ENCODE measurements at regions not wholly inside any gene's neighbourhood (a gene's known extent, or its start where the extent isn't known, plus 50 kb on each side); places are given as distances from the start of the nearest gene placed in this dataset.

GRCh38 chr15:70242951-70243685, 145.4 kb upstream of the TLE3 start:
- TF ChIP-seq GATA3 (IDR thresholded peaks at IDR 0.05; ENCODE audit: low read depth, low read length) (no peak), GATA2 (IDR thresholded peaks at IDR 0.05; ENCODE audit: low read depth, low read length) (no peak)

DNA sequence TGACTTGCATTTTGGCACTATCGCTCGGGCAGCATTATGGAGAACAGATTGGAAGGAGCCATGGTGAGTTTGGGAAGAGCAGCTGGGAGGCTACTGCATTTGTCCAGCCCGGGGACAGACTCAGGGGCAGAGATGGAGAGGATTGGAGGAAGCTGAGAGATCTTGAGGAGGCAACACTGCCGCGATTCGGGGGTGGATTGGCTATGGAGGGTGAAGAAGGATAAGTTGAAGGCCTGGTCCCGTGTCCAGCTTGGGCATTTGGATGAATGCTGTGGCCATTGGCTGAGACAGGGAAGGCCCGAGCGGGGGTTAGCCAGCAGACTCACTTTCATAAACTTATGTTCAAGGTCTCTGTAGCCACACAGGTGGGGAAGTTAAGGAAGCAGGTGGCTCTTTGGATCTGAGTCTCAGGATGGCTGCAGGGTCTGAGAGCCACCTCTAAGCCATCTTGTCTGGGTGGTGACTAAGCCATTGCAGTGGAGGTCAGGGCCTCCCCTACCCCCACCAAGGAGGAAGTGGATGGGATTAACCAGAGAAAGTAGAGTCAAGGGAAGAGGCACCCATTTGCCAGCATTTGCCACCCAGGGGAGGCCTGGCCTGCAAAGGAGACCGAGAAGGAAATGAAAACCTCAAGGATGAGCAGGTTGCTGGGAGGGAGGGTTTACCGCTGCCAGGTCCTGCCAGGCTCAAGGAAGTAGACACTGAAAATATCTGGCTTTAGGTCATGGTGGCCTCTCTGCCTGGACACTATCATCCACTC, 144.0 kb upstream of the TLE3 start:
- TF ChIP-seq GATA2 (IDR thresholded peaks at IDR 0.05; ENCODE audit: low read depth, low read length) (no peak), GATA3 (IDR thresholded peaks at IDR 0.05; ENCODE audit: low read depth, low read length) (no peak)

DNA sequence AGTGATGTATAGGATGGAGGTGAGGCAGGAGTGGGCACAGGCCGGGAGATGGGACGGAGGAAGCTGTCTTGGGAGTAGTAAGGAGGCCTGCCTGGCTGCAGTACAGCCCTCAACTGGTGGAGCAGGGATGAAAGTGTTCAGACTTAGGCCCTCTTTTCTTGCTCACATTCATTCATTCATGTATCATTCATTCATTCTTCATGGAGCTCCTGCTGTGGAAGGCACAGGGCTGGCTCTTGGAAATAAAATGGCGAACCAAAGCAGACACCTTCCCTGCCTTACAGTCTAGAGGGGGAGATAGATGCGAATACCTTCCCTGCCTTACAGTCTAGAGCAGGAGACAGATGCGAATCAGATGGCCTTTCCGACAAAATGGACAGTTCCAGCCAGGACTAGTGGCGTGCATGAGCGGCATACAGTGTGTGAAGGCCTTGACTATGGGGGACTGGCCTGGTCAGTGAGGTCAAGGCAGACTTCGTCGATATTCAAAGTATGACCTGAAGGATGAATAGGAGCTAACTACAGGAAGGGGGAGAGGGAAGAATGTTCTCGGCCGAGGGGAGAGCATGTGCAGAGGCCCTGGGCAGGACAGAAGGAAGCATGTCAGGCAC, 143.2 kb upstream of the TLE3 start:
- TF ChIP-seq GATA2 (IDR thresholded peaks at IDR 0.05; ENCODE audit: low read depth, low read length): no peak
- no peak for TF ChIP-seq GATA3 (IDR thresholded peaks at IDR 0.05; ENCODE audit: low read depth, low read length)

GRCh38 chr15:70240082-70240481, 142.4 kb upstream of the TLE3 start:
- TF ChIP-seq GATA2 (IDR thresholded peaks at IDR 0.05; ENCODE audit: low read depth, low read length) (no peak), GATA3 (IDR thresholded peaks at IDR 0.05; ENCODE audit: low read depth, low read length) (no peak)

GRCh38 chr15:70238917-70239316, 141.2 kb upstream of the TLE3 start:
- TF ChIP-seq GATA2 (IDR thresholded peaks at IDR 0.05; ENCODE audit: low read depth, low read length) (no peak), GATA3 (IDR thresholded peaks at IDR 0.05; ENCODE audit: low read depth, low read length) (no peak)

DNA sequence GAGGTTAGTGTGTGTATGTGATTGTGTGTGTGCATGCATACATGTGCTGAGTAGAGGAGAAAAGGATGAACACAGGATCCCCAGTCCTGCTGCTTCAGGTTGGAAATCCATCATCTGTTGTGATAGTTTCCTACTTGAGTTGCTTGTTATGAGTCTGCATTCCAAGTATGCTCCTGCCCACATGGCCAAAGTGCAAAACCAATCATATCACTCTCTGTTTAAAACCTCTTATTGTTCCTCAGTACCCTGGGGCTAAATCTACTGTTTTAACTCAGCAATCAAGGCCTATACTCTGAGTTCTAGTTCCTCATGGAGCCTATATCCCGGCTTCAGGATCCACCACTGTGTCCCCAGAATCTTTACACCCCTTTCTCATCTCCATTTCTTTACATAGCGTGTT, 139.9 kb upstream of the TLE3 start:
- TF ChIP-seq GATA2 (IDR thresholded peaks at IDR 0.05; ENCODE audit: low read depth, low read length) (no peak), GATA3 (IDR thresholded peaks at IDR 0.05; ENCODE audit: low read depth, low read length) (no peak)

- no peak for TF ChIP-seq GATA3 (IDR thresholded peaks at IDR 0.05; ENCODE audit: low read depth, low read length)
- TF ChIP-seq GATA2 (IDR thresholded peaks at IDR 0.05; ENCODE audit: low read depth, low read length): no peak
These were observed 138.8 kb upstream of the TLE3 start for GRCh38 chr15:70236341-70237086.

GRCh38 chr15:70235347-70235746, 137.6 kb upstream of the TLE3 start:
- TF ChIP-seq GATA2 (IDR thresholded peaks at IDR 0.05; ENCODE audit: low read depth, low read length): no peak
- no peak for TF ChIP-seq GATA3 (IDR thresholded peaks at IDR 0.05; ENCODE audit: low read depth, low read length)

DNA sequence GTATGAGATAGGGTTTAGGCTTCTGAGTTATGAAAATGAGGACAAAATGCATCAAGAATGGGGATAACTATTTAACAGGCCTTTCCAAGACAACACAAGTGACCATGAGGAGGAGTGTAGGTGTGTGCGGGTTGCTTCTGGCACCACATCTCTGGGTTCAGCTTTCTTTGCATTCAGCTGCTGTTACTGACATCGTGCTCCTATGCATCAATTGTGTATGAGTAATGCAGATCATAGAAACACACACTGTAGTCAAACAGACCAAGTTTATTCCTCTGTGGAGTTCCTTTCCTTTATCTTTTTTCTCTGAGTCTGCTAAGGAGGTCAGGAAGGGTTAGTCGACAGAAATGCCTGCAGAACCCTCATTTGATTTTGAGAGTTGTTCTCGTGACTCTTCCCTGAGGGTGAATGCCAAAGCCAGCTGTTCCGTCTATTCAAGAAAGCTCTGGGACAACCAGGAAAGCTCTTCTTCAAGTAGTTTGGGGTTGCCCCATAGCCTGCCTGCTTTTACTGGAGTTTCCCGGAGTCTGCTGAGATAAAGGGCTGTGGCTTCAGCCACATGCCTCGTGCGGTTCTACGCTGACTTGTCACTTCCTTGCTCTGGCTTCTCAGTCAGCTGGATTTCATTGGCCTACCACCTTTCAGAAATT, 136.7 kb upstream of the TLE3 start:
- TF ChIP-seq GATA2 (IDR thresholded peaks at IDR 0.05; ENCODE audit: low read depth, low read length) (no peak), GATA3 (IDR thresholded peaks at IDR 0.05; ENCODE audit: low read depth, low read length) (no peak)

- TF ChIP-seq GATA2 (IDR thresholded peaks at IDR 0.05; ENCODE audit: low read depth, low read length): no peak
- no peak for TF ChIP-seq GATA3 (IDR thresholded peaks at IDR 0.05; ENCODE audit: low read depth, low read length)
These were observed 133.8 kb upstream of the TLE3 start for GRCh38 chr15:70231484-70231883.

- no peak for TF ChIP-seq GATA3 (IDR thresholded peaks at IDR 0.05; ENCODE audit: low read depth, low read length)
- TF ChIP-seq GATA2 (IDR thresholded peaks at IDR 0.05; ENCODE audit: low read depth, low read length): no peak
These were observed 129.4 kb upstream of the TLE3 start for GRCh38 chr15:70227147-70227546.

DNA sequence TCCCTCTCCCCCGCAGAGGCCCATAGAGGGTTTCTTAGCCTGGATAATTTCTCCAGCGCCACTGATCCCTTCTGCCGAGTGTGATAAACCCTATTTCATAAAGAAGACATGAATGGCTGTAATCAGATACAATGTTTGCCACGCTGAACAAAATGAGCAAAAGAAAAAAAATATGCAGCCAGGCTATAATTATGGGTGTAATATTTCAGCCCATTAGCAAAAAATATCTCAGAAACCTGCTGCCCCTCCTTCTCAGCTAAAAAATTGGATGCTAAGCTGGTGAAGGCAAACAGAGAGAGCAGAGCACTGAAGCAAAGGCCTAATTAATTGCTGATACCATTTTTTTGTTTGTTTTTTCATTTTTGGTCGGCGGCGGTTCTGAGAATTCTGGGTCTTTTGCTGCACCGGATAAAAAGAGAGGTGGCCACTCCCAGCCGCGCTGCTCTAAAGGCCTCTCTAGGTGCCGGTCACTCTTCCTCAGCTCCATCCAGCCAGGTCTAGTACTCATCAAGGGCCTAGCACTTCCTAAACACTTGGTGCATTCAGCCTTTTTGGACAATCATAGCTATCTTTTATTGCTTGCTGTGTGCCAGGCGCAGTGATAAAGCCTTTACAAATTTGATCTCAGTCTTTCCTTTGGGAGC, 128.7 kb upstream of the TLE3 start:
- TF ChIP-seq GATA3 (IDR thresholded peaks at IDR 0.05; ENCODE audit: low read depth, low read length): no peak
- TF ChIP-seq GATA2 (IDR thresholded peaks at IDR 0.05; ENCODE audit: low read depth, low read length): no peak

- TF ChIP-seq GATA3 (IDR thresholded peaks at IDR 0.05; ENCODE audit: low read depth, low read length) (no peak), GATA2 (IDR thresholded peaks at IDR 0.05; ENCODE audit: low read depth, low read length) (no peak)
These were observed 127.7 kb upstream of the TLE3 start for GRCh38 chr15:70225416-70225815.
